ENCODE measurements at regions not wholly inside any gene's neighbourhood (a gene's known extent, or its start where the extent isn't known, plus 50 kb on each side); places are given as distances from the start of the nearest gene placed in this dataset.

DNA sequence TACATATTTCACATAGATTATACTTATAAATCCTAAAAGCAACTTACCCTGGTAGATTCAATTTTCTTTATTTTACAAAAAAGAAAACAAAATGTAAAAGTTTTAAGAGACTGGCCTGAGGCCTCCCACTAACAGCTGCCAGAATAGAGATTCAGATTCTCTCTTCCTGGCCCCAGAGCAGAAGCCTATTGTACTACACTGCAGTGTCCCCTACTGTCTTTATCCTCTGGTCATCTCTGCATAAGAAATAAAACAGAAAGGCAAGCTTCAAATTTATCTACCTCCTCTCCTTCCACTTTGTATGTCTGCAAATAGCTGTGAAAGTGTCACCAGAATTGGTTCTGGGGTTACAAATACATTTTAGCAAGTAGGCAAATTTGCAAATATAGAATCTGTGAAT, 1004.1 kb upstream of the PCDH9 start:
- DNase-seq, result no peak

DNA sequence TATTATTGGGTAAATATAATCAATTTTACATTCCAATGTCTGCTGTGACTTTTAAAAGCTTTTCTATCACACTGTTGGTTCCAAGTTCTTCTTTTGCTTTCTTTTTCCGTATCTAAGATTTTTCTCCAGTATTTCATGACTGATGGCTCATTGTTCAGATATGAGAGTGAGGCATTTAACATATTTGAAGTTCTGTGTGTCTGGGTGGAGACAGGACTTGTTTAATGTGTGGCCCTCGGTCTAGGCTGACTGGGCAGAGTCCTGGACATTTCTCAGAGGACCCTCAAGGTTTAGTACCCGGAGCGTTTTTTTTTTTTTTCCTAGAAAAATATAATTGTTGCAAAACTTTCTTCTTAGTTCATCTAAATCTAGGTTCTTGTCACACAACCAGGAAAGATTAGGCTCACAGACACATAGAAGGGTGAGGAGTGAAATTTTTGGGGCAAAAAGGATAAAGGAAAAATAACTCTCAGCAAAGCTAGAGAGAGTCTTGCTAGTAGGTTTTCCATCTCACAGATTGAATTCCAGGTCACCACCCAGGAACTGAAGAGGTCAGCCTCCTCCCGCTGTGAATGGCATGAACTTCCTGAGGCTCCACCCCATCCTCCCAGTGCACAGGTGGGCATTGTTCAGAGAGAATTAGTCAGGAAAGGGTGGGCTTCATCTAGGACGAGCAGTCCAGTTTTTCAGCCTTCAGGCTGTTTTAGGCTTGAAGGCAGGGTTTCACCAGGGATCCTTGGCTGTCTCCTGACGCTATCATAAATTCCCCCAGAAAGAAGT, 1002.4 kb upstream of the PCDH9 start:
- DNase-seq, result no peak

DNA sequence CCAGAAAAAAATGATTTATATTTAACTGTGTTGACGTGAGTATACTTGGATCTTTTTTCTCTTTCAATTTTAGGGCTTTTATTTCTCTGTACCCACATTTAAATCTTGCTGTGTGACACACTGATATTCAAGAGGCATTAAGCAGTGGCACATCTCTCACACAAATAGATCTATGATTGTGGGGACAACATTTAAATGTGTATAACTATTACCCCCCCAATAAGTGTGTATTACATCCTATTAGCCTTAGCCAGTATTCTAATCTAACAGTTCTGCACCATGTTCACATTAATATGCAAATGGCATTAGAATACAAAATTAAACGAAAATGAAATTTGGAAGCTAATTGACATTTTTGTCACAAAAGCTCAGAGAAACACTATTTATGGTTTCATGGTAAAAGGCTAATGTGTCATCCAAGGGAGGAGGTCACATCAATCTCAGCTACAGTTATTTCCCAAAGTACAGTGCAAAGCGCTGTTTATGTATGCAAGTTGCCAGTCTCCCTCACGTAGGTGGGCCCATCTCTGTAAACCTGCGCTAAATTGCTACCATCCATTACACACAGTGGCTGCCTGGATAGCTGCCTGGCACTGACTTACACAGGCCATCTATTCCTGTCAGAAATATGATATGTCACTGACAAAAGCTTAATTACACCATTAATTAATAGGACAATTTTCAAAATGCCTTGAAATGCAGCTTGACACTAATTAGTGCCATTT, 984.7 kb upstream of the PCDH9 start:
- peak; percentile 75 for DNase-seq

DNA sequence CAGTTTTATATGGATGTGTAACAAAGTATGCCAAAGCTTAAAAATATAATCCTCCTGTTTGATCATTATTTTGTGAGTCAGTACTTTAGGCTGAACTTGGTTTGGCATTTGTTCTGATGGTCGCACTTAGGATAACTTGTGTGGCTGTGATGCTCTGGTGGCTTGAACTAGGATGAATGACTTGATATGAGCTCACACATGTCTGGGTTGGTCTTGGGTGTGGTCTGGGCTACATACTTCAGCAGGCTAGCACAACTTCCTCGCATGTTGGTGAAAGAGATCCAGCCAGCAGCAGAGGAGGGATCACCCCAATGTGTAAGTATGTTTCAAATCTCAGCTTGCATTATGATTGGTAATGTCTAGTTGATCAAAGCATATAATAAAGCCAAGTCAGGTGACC, 969.1 kb upstream of the PCDH9 start:
- no peak for DNase-seq

DNA sequence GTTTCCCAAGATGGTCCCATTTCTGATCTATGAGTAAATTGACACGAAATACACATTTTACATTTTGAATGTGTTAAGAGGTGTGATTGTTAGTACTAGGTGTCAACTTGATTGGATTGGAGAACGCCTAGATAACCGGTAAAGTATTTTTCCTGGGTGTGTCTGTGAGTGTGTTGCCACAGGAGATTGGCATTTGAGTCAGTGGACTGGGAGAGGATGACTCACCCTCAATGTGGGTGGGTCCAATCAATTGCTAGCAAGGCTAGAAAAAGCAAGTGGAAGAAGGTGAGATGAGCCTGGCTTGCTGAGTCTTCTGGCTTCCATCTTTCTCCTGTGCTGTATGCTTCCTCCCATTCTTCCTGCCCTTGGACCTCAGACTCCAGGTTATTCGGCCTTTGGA, 960.7 kb upstream of the PCDH9 start:
- no peak for DNase-seq

DNA sequence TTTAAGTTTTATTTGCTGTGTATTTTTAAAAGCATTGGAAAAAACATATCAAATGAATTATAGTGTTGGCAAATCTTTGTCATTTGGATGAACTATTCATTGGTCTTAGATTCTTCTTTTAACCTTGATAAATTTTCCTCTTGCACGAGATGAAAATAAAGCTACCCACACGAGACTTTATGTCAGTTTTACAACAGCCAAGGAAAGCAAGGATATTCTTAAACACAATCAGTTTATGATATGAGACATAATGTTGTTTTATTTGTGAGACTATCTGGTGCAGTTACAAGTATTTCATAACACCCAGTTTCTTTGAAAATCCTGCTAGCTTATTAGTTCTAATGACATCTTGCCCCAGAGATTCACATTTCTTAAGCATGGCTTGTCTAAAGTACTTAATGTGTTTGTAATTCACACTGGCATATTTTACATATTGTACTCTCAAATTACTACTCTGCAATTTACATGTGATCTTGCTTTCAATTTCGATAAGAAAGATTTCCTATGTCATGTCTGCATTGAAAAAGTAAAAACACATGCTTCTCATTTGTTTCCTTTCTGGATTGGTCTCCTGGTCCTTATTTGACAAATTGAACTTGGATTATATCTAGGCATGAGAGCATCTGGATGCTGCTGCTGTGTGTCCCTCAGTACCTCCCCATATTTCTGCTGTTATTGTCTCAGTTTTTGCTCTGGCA, 955.5 kb upstream of the PCDH9 start:
- no peak for DNase-seq

DNA sequence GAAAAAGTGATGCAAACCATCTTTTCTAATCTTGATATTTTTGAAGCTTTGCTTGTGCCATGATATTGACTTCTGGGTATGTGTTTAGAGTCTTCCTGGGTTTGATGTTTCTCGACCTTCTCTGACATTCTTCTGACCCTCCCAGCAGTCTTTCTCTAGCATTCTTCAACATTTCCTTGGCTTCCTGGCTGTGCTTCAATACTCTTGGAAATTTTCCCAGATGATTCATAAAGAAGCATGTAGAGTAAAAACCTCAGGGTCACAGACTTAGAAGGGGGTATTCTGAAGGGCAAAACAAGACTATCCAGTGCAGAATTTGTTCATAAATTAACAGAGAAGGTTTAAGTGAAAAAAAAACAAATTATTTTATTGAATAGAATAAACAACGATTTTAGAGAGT, 946.3 kb upstream of the PCDH9 start:
- no peak for DNase-seq

DNA sequence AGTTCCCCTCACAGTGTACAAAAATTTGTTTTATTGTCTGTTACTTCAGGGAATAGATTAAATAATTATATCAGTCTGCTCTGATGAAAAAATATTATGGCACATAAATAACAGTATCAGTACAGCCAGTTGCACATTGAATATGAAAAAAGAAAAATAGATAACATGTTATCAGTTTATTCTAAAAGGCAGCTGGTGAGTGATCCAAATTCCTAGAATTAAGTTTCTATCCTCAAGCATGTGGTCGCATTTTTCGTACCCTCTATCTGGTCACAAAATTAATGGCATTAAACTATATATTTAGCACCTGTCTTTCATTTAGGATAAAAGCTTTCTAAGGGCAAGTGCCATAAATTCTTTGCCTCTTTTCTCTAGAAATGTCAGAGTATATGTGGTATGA, 944.8 kb upstream of the PCDH9 start:
- no peak for DNase-seq

DNA sequence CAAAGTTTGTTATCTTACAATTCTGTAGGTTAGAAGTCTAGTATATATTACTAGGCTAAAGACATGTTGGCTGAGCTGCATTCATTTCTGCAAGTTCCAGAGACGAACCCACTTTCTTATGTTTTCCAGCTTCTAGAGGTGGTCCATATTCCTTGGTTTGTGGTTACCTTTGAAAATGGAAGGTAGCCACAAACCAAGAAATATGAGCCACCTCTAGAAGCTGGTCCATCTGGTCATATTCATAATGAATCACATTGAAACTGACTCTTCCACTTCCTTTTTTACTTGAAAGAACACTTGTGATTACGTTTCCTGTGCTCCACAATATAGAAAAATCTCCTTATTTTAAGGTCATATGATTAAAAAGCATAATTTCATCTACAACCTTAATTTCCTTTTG, 943.0 kb upstream of the PCDH9 start:
- DNase-seq, result no peak

DNA sequence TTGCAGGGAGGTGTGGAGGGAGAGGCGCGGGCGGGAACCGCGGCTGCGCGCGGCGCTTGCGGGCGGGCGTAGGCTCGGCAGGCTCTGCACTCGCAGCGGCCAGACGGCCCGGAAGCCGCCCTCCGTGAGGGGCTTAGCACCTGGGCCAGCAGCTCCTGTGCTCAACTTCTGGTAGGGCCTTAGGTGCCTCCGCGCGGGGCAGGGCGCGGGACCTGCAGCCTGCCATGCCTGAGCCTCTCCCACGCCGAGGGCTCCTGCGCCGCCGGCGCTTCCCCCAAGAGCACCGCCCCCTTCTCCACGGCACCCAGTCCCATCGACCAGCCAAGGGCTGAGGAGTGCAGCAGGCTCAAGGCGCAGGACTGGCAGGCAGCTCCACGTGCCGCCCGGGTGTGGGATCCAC, 940.8 kb upstream of the PCDH9 start:
- no peak for DNase-seq

DNA sequence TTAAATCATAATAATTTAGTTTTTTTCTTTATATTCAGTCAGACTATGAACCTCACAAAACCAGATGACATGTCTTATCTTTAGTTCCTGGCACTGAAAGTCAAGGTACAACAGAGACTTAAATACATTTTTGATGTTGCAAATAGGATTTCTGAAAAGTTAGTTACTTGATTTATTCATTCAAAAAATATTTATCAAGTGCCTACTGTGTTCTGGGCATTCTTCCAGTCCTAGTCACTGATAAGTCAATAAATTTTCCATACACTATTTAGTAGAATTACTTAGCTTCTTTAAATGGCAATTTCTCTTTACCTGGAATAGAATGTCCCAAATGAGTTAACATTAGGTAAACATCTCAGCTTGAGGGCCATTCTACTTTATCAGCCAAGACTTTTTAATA, 938.3 kb upstream of the PCDH9 start:
- no peak for DNase-seq

DNA sequence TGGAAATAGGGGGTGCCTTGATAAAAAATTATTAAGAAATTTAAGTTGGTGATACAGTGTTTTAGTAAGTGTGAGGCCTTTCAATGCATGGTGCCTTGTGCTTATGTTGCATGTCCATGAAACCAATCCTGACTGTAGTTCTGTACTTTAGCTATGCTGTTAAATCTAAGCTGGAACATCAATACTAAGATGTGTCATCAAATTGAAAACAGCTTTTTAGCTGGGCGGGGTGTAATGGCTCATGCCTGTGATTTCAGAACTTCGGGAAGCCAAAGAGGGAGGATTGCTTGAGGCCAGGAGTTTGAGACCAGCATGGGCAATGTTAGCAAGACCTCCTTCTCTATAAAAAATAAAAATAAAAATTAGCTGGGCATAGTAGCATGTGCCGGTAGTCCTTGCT, 930.3 kb upstream of the PCDH9 start:
- DNase-seq, result no peak

DNA sequence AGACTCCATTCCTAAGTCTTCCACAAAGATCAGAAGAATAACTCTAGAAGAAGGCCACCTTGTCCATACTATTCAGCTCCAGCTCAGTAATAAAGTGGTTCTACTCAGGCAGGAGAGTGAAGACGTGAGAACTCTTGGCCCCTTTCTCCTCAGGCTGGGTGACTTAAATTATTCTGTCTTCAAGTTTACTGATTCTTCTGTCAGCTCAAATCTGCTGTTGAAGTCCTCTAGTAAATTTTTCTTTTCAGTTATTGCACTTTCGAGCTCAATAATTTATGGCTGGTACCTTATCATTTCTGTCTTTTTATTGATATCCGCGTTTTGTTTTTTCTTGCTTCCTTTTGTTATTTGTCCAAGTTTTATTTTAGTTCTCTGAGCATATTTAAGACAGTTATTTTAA, 922.3 kb upstream of the PCDH9 start:
- no peak for DNase-seq

DNA sequence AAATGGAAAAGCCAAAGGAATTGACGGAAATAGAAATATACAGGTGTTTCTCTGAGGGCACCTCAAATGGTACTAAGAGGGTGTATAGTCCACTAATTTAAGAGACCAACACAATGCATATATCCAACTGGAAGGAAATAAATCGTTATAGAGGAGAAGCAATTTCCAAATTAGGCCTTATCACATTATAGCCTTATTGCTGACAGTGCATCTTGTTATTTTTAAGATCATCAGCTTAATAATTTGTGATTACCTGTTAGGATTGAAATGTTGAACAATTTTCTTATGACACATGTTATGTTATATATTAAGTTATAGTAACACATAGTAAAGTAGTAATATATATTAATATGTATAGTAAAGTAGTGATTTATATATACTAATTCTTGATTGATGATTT, 915.7 kb upstream of the PCDH9 start:
- DNase-seq, result no peak

DNA sequence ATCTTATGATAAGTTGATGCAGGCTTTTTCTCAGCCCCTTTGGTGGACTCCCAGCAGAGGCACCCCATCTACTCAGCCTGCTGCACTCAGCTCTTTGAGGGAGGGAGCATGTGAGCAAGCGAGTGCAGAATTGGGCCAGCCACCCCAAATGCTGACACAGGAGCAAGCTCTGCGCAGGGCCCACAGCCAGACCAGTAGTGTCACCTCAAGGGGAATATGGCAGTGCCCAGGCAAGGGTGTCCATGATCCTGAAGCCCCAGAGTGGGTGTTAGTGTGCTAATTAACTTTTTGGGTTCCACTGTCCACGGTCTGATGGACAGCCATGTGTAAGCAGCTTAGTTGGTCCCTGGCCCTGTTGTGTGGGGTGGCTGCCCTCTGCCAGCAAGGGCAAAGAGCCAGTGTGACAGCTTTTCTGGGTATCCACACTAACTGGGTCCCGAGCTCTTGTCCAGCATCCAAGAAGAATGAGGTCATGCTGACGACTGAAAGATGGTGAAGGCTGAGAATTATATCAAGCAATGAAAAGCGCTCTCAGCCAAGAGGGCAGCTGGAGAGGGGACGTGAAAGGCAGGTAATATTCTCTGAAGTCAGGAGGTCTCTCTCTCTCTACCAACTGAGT, 898.3 kb upstream of the PCDH9 start:
- DNase-seq, result no peak

DNA sequence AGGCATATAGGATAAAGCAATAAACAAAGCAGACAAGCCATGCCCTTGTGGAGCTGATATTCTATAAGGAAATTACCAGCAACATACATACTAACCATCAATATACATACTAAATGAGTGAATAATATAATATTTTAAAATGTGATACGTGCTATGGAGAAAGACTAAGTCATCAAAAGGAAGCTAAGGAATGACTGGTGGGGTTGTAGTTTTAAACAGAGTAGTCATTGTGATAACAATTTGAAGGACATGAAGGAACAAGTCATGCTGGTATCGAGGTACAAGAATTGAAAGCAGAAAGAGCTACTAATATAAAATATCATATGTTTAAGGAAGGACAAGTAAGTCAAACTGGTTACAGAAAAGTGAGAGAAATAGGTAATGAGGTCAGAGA, 894.9 kb upstream of the PCDH9 start:
- no peak for DNase-seq

DNA sequence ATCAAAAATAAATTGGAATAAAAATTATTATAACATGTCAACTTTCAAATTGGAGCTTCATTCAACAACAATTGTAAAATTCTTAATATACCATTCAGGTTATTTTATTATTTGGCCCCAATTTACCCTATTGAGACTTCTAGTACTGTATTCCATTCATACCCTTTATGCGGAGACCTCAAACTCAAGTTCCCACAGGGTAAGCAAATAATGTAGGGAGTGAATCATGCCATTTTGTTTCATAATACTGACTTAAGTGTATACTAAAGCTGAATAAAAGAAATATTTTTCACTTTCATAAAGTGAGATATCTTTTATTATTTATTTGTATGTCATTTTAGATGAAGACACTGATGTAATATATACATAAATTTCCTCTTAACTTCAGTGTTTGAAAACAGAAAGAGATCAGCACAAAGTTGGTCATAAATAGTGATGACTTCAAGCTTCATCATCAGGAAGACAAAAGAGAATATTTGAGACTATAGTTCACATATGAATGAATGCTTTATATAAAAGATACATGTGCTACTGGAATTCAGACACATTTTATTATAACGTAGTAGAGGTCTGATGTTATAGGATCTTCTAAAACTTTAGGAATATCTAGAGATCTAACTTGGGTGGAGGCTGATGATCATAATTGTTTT, 894.4 kb upstream of the PCDH9 start:
- DNase-seq, result no peak

DNA sequence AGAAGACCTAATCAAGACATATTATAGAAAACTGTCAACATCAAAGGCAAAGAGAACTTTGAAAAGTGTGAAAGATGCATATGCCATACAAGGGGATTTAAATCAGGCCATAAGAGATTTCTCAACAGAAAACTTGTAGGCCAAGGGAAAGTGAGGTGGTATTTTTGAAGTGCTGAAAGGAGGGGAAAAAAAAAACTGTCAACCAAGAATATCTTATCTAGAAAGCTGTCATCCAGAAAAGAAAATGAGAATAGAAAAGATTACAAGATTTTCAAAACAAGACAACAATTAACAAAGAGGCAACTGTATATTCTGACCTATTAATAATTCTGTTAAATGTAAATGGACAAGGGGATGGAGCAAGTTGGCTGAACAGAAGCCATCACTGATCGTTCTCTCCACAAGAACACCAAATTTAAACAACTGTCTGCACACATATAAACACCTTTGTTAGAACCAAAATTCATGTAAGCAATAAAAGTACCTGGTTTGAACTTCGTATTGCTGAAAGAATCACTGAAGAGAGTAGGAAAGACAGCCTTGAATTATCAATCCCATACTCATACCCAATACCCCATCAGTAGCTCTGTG, 880.1 kb upstream of the PCDH9 start:
- DNase-seq, result no peak

DNA sequence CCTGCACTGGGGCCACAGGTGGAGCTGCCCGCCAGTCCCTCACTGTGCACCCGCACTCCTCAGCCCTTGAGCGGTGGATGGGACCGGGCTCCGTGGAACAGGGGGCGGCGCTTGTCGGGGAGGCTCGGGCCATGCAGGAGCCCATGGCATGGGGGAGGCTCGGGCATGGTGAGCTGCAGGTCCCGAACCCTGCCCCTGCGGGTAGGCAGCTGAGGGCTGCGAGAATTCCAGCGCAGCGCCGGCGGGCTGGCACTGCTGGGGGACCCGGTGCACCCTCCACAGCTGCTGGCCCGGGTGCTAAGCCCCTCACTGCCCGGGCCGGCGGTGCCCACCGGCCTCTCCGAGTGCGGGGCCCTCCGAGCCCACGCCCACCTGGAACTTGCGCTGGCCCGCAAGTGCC, 877.5 kb upstream of the PCDH9 start:
- no peak for DNase-seq

DNA sequence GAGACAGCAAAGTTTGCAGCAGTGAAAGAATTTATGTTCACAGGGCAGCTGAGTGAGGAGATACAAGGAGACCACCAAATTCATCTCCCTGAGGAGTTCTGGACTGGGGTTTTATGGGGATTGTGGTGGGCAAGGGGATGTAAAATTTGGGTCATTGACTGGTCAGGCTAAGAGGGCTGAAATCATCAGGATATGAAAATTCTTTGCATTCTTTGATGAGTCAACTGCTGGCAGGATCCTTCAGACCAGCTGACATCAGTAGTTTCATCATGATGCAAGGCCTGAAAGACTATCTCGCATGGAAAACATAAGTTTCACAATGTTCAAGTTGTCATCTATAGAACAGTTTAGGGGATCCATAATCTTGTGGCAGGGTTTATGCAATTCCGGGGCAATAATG, 869.5 kb upstream of the PCDH9 start:
- no peak for DNase-seq

DNA sequence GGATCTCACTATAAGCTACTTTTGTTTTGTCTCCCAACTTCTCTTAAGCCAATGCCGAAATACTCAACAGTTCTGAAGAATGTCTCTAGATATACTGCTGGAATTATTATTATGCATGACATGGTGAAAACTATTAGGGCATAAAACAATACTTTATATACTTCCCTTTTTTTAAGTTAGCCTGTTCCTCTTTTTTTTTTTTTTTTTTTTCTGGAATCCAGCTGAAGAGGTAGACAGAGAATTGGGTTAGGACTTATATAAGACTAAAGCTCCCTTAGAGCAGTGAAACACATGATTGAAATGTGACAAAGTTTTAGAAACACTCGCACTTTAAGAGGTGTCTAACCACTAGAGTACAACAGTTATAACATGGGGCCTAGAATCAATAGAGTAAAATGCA, 850.9 kb upstream of the PCDH9 start:
- no peak for DNase-seq

DNA sequence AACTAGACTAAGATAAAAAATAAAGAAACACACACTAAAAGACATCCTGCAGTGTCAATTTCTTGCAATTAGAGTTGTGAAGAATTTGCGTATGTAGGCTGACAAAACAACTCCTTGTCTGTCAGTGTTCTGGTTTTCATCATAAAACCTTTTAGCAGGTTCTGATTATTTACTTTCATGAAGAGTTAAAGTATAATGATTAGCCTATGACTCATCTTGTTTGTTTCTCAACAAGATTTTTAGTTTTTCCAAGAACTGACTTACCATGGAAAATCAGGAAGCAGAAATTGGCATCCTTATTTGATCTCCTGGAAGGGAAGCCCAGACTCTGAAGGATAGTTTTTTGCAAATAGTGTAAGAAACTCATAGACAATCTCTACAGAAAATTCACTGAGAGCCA, 848.7 kb upstream of the PCDH9 start:
- no peak for DNase-seq

DNA sequence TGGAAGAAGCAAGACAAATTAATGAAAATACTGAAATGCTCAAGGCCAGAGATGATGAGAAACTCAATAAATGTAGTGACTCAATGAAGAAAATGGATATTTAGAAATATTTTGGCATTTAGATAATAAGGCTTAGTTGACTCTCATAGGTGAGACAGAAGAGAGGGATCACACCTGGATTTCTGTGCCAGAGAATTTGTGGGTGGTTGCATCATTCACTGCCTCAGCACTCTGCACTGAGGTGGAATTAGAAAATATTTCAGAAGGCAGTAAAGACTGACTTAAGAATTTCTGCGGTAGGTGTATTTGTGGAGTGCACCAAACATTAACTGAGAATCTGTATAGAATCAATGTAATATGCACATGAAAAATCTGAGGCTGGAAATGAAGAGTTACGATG, 848.3 kb upstream of the PCDH9 start:
- no peak for DNase-seq

Measured in NCI-H1105 (cell line).